Suprapubic skin (tissue), 4 donors: ENCODE measurements at regions not wholly inside any gene's neighbourhood (a gene's known extent, or its start where the extent isn't known, plus 50 kb on each side); places are given as distances from the start of the nearest gene placed in this dataset.
"Not testable (repeated sequence)": the region's sequence is repeated elsewhere in the genome, so short reads cannot be mapped to it uniquely, and the experiment has no call there.

Experiments used
- DNase-seq, 2 donors: peaks; one replicate each; pipeline ENCODE4 v3.0.0-alpha.2; 2019; ENCODE audit warnings: low spot score in 2 of 2
- H3K27ac ChIP-seq: fragments of 200-600 bp; sonication (generic); one replicate; pipeline ENCODE4 v1.5.1; 2019
- H3K27me3 ChIP-seq: fragments of 200-600 bp; sonication (generic); one replicate; pipeline ENCODE4 v1.5.1; 2019
- H3K36me3 ChIP-seq: fragments of 200-600 bp; sonication (generic); one replicate; pipeline ENCODE4 v1.5.1; 2019
- H3K4me1 ChIP-seq: fragments of 200-600 bp; sonication (generic); one replicate; pipeline ENCODE4 v1.5.1; 2019
- H3K4me3 ChIP-seq: fragments of 200-600 bp; sonication (generic); one replicate; pipeline ENCODE4 v1.5.1; 2019; ENCODE audit warnings: mild to moderate bottlenecking
- H3K9me3 ChIP-seq: fragments of 200-600 bp; sonication (generic); one replicate; pipeline ENCODE4 v1.5.1; 2019
- CTCF ChIP-seq, 2 donors: fragments of 200-600 bp in 1 of 2; fragments of 450-650 bp in 1 of 2; sonication (generic) in 1 of 2; IDR thresholded peaks; one replicate each; pipeline ENCODE4 v1.5.1; 2016 to 2019; ENCODE audit warnings: antibody characterized with exemption in 2 of 2, mild to moderate bottlenecking in 1 of 2, moderate library complexity in 1 of 2
- EP300 ChIP-seq: sonication (generic); formaldehyde crosslinking; IDR thresholded peaks from one replicate; pipeline ENCODE4 v1.6.1; 2017; ENCODE audit warnings: antibody characterized with exemption
- POLR2A ChIP-seq, 2 donors: fragments of 450-650 bp; IDR thresholded peaks; one replicate each; pipeline ENCODE4 v1.6.1; 2017; ENCODE audit warnings: antibody characterized with exemption in 2 of 2, mild to moderate bottlenecking in 2 of 2, moderate library complexity in 2 of 2
- POLR2AphosphoS5 ChIP-seq, 3 donors: sonication (generic); formaldehyde crosslinking; IDR thresholded peaks; one replicate each; pipeline ENCODE4 v1.6.1; 2017; ENCODE audit warnings: antibody characterized with exemption in 3 of 3
- WGBS: methylation state at CpG from one replicate; pipeline ENCODE4 v1.1.5; 2018; 5-methylcytosine and 5-hydroxymethylcytosine counted together

- WGBS: 59% methylated on average over 2 of the region's 2 CpGs
- no peaks in the 10 kb centered on the region for H3K9me3 ChIP-seq
Measured at GRCh38 chr17:20800146-20800545, 220.6 kb downstream of the CDRT15L2 start.

GRCh38 chr17:20805751-20806150 lies 226.2 kb downstream of the CDRT15L2 start:
- no peak for DNase-seq
- TF ChIP-seq CTCF (IDR thresholded peaks at IDR 0.05) (no peak), EP300 (no peak), POLR2A (IDR thresholded peaks at IDR 0.05) (no peak), POLR2AphosphoS5 (IDR thresholded peaks at IDR 0.05) (no peak)
- no peaks in the 10 kb centered on the region for H3K4me1 ChIP-seq
- no peak overlapping the region for H3K4me3 ChIP-seq
- H3K9me3 ChIP-seq: no peaks in the 10 kb centered on the region
- no peaks in the 10 kb centered on the region for H3K36me3 ChIP-seq
- WGBS: 63% methylated on average over 3 of the region's 3 CpGs
- no peak overlapping the region for H3K27ac ChIP-seq
- no peaks in the 10 kb centered on the region for H3K27me3 ChIP-seq

More at GRCh38 chr17:20800146-20800545, 220.6 kb downstream of the CDRT15L2 start:
- H3K4me3 ChIP-seq: no peak overlapping the region
- H3K27me3 ChIP-seq: no peaks in the 10 kb centered on the region
- H3K4me1 ChIP-seq: no peaks in the 10 kb centered on the region
- H3K27ac ChIP-seq: no peak overlapping the region
- no peak for DNase-seq
- no peak for TF ChIP-seq POLR2A (IDR thresholded peaks at IDR 0.05)
- no peak for TF ChIP-seq POLR2AphosphoS5 (IDR thresholded peaks at IDR 0.05)
- no peak for TF ChIP-seq EP300
- TF ChIP-seq CTCF (IDR thresholded peaks at IDR 0.05): no peak
- no peaks in the 10 kb centered on the region for H3K36me3 ChIP-seq

- H3K9me3 ChIP-seq, H3K4me1 ChIP-seq, DNase-seq, H3K27me3 ChIP-seq, H3K36me3 ChIP-seq, H3K27ac ChIP-seq, H3K4me3 ChIP-seq: not testable (repeated sequence)
Measured at GRCh38 chr17:20807566-20807965, 228.0 kb downstream of the CDRT15L2 start.

- H3K27me3 ChIP-seq, H3K9me3 ChIP-seq, H3K4me3 ChIP-seq, H3K4me1 ChIP-seq, DNase-seq, H3K27ac ChIP-seq, H3K36me3 ChIP-seq: not testable (repeated sequence)
- 87% methylated on average over 5 of the region's 5 CpGs for WGBS
Measured at GRCh38 chr17:20815410-20815809, 227.4 kb downstream of the USP22 start.

GRCh38 chr17:20823905-20824304 lies 218.9 kb downstream of the USP22 start:
- H3K4me1 ChIP-seq: no peaks in the 10 kb centered on the region
- no peak overlapping the region for H3K27ac ChIP-seq
- H3K9me3 ChIP-seq: no peaks in the 10 kb centered on the region
- WGBS: 81% methylated on average over 3 of the region's 3 CpGs
- DNase-seq: no peak
- no peak overlapping the region for H3K4me3 ChIP-seq
- H3K36me3 ChIP-seq: no peaks in the 10 kb centered on the region
- no peaks in the 10 kb centered on the region for H3K27me3 ChIP-seq
- TF ChIP-seq EP300 (no peak), CTCF (IDR thresholded peaks at IDR 0.05) (no peak), POLR2A (IDR thresholded peaks at IDR 0.05) (no peak), POLR2AphosphoS5 (IDR thresholded peaks at IDR 0.05) (no peak)

- Histone ChIP-seq H3K4me3 (no peak overlapping the region), H3K9me3 (no peaks in the 10 kb centered on the region), H3K36me3 (no peaks in the 10 kb centered on the region), H3K27ac (no peak overlapping the region), H3K4me1 (no peaks in the 10 kb centered on the region), H3K27me3 (peaks cover 1% of the 10 kb centered on the region)
- no peak for TF ChIP-seq POLR2A (IDR thresholded peaks at IDR 0.05)
- TF ChIP-seq POLR2AphosphoS5 (IDR thresholded peaks at IDR 0.05): no peak
- no peak for DNase-seq
- 92% methylated on average over 9 of the region's 9 CpGs for WGBS
Measured at GRCh38 chr17:20825539-20825938, 217.3 kb downstream of the USP22 start.

- not testable (repeated sequence) for DNase-seq, H3K9me3 ChIP-seq, H3K4me1 ChIP-seq, H3K27ac ChIP-seq, H3K36me3 ChIP-seq, H3K4me3 ChIP-seq
- H3K27me3 ChIP-seq: peaks cover 34% of the 10 kb centered on the region
- whole genome bisulfite sequencing: 42% methylated on average over 11 of the region's 23 CpGs
Measured at GRCh38 chr17:20840453-20840852, 202.4 kb downstream of the USP22 start.

- WGBS: 60% methylated on average over 11 of the region's 62 CpGs
- H3K4me3 ChIP-seq, H3K4me1 ChIP-seq, H3K9me3 ChIP-seq, H3K36me3 ChIP-seq, DNase-seq, H3K27ac ChIP-seq: not testable (repeated sequence)
- peaks cover 34% of the 10 kb centered on the region for H3K27me3 ChIP-seq
Measured at GRCh38 chr17:20840987-20841865, 201.6 kb downstream of the USP22 start.

GRCh38 chr17:20842012-20842411 lies 200.8 kb downstream of the USP22 start:
- H3K36me3 ChIP-seq, H3K4me1 ChIP-seq, DNase-seq, H3K9me3 ChIP-seq, H3K27ac ChIP-seq, H3K4me3 ChIP-seq: not testable (repeated sequence)
- peaks cover 32% of the 10 kb centered on the region for H3K27me3 ChIP-seq
- WGBS: no CpG with 5 or more reads among the region's 14 CpGs

GRCh38 chr17:20843261-20843660 lies 199.6 kb downstream of the USP22 start:
- H3K27me3 ChIP-seq: peaks cover 32% of the 10 kb centered on the region
- DNase-seq, H3K4me1 ChIP-seq, H3K9me3 ChIP-seq, H3K27ac ChIP-seq, H3K36me3 ChIP-seq: not testable (repeated sequence)
- 83% methylated on average over 3 of the region's 19 CpGs for WGBS
- peak overlapping the region; percentile 18 for H3K4me3 ChIP-seq
